ENCODE measurements at regions not wholly inside any gene's neighbourhood (a gene's known extent, or its start where the extent isn't known, plus 50 kb on each side); places are given as distances from the start of the nearest gene placed in this dataset.

GRCh38 chr3:59266551-59266950 is 216.7 kb upstream of the CFAP20DC start:
- TF ChIP-seq, protein P1, sequence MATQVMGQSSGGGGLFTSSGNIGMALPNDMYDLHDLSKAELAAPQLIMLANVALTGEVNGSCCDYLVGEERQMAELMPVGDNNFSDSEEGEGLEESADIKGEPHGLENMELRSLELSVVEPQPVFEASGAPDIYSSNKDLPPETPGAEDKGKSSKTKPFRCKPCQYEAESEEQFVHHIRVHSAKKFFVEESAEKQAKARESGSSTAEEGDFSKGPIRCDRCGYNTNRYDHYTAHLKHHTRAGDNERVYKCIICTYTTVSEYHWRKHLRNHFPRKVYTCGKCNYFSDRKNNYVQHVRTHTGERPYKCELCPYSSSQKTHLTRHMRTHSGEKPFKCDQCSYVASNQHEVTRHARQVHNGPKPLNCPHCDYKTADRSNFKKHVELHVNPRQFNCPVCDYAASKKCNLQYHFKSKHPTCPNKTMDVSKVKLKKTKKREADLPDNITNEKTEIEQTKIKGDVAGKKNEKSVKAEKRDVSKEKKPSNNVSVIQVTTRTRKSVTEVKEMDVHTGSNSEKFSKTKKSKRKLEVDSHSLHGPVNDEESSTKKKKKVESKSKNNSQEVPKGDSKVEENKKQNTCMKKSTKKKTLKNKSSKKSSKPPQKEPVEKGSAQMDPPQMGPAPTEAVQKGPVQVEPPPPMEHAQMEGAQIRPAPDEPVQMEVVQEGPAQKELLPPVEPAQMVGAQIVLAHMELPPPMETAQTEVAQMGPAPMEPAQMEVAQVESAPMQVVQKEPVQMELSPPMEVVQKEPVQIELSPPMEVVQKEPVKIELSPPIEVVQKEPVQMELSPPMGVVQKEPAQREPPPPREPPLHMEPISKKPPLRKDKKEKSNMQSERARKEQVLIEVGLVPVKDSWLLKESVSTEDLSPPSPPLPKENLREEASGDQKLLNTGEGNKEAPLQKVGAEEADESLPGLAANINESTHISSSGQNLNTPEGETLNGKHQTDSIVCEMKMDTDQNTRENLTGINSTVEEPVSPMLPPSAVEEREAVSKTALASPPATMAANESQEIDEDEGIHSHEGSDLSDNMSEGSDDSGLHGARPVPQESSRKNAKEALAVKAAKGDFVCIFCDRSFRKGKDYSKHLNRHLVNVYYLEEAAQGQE (IDR thresholded peaks at IDR 0.05; ENCODE audit: unreplicated experiment), result no peak
- TF ChIP-seq CTCF (conservative IDR thresholded peaks at IDR 0.05; ENCODE audit: low read depth in 2 of 2), result no peak
